ENCODE measurements at regions not wholly inside any gene's neighbourhood (a gene's known extent, or its start where the extent isn't known, plus 50 kb on each side); places are given as distances from the start of the nearest gene placed in this dataset.

- TF ChIP-seq EZH2 (optimal IDR thresholded peaks at IDR 0.05; ENCODE audit: low read depth, low read length) (no peak), CTCF (IDR thresholded peaks at IDR 0.05; ENCODE audit: low read length) (no peak)
Observed at GRCh38 chr18:2027756-2028155, 543.5 kb downstream of the METTL4 start.
